ENCODE measurements at regions not wholly inside any gene's neighbourhood (a gene's known extent, or its start where the extent isn't known, plus 50 kb on each side); places are given as distances from the start of the nearest gene placed in this dataset.

DNA sequence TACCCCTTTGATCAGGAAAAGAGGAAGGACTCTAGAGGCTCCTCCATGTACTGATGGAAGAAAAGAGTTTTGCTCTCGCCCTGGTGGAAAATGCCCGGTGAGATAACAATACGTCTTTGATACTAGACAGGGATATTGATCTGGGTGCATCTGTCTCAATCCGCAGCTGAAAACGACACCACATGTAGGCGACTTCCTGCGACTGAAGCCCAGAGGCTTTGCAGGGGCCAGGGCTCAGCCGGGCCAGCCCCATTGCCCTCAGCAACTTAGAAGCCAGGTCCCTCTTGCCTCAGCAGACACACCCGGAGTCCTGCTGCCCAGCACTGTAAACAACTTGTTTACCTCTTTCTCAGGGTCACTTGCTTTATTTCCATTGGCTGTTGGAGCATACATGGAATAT, 409.4 kb downstream of the IRS2 start:
- TF ChIP-seq, protein P1, sequence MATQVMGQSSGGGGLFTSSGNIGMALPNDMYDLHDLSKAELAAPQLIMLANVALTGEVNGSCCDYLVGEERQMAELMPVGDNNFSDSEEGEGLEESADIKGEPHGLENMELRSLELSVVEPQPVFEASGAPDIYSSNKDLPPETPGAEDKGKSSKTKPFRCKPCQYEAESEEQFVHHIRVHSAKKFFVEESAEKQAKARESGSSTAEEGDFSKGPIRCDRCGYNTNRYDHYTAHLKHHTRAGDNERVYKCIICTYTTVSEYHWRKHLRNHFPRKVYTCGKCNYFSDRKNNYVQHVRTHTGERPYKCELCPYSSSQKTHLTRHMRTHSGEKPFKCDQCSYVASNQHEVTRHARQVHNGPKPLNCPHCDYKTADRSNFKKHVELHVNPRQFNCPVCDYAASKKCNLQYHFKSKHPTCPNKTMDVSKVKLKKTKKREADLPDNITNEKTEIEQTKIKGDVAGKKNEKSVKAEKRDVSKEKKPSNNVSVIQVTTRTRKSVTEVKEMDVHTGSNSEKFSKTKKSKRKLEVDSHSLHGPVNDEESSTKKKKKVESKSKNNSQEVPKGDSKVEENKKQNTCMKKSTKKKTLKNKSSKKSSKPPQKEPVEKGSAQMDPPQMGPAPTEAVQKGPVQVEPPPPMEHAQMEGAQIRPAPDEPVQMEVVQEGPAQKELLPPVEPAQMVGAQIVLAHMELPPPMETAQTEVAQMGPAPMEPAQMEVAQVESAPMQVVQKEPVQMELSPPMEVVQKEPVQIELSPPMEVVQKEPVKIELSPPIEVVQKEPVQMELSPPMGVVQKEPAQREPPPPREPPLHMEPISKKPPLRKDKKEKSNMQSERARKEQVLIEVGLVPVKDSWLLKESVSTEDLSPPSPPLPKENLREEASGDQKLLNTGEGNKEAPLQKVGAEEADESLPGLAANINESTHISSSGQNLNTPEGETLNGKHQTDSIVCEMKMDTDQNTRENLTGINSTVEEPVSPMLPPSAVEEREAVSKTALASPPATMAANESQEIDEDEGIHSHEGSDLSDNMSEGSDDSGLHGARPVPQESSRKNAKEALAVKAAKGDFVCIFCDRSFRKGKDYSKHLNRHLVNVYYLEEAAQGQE (IDR thresholded peaks at IDR 0.05; ENCODE audit: insufficient read depth in 1 of 2, low read depth in 2 of 2, low read length in 2 of 2): no peak
- no peak for TF ChIP-seq SIN3A (IDR thresholded peaks at IDR 0.05; ENCODE audit: borderline replicate concordance, insufficient read depth, low read length)

DNA sequence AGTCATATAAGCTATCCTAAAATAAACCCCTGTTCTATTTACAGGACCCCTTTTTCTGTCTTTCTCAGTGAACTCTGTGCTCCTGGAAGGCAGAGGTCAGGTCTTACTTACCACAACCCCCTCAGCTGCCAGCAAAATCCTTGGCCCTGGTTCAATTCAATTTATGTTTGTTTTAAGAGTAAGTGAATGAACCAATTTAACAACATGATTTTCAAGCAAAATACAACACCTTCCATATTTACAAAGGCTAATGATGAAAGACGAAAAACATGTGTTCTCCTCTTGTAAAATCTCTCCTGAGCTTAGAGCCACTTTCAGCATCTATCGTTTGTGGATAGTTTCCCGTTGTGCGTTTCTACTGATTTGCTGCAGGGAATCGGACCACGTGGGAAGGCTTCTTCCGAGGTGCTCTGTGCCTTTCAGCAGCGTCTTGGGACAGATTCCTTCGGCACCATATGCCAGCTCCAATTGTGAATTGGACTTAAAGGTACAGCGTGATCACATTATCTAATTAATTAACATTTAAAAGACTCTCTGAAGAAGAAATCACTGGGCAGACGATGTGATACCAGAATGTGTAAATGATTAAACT, 411.7 kb downstream of the IRS2 start:
- TF ChIP-seq POLR2AphosphoS5 (IDR thresholded peaks at IDR 0.05; ENCODE audit: low read depth, low read length) (no peak), SIN3A (IDR thresholded peaks at IDR 0.05; ENCODE audit: borderline replicate concordance, insufficient read depth, low read length) (no peak), FOXP2 (optimal IDR thresholded peaks at IDR 0.05; ENCODE audit: borderline replicate concordance, extremely low read depth, extremely low read length, insufficient read depth) (no peak), TAF1 (IDR thresholded peaks at IDR 0.05; ENCODE audit: borderline replicate concordance, insufficient read depth, low read length) (no peak)
- TF ChIP-seq, protein P1 (IDR thresholded peaks at IDR 0.05; ENCODE audit: insufficient read depth in 1 of 2, low read depth in 2 of 2, low read length in 2 of 2): no peak

DNA sequence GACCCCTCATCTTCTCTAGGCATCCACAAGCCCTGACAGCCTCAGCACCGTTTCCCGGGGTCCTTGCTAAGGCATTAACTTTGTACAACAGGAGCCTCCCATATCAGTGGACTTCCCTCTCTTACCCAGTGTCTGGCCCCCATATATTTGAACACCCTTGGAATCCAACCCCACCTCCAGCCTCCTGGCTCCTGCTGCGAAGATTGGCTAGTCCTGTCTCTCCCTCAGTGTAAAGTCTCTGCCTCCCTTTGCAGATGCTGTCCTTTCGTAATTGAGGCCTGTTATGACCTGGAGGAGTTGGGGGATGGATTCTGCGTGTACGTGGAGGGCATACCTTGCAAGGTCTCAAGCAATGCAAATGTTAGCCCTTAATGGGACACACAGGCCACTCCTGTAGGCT, 413.7 kb downstream of the IRS2 start:
- TF ChIP-seq SIN3A (IDR thresholded peaks at IDR 0.05; ENCODE audit: borderline replicate concordance, insufficient read depth, low read length) (no peak), TAF1 (IDR thresholded peaks at IDR 0.05; ENCODE audit: borderline replicate concordance, insufficient read depth, low read length) (no peak), POLR2AphosphoS5 (IDR thresholded peaks at IDR 0.05; ENCODE audit: low read depth, low read length) (no peak), FOXP2 (optimal IDR thresholded peaks at IDR 0.05; ENCODE audit: borderline replicate concordance, extremely low read depth, extremely low read length, insufficient read depth) (no peak)
- TF ChIP-seq, protein P1 (IDR thresholded peaks at IDR 0.05; ENCODE audit: insufficient read depth in 1 of 2, low read depth in 2 of 2, low read length in 2 of 2): no peak

DNA sequence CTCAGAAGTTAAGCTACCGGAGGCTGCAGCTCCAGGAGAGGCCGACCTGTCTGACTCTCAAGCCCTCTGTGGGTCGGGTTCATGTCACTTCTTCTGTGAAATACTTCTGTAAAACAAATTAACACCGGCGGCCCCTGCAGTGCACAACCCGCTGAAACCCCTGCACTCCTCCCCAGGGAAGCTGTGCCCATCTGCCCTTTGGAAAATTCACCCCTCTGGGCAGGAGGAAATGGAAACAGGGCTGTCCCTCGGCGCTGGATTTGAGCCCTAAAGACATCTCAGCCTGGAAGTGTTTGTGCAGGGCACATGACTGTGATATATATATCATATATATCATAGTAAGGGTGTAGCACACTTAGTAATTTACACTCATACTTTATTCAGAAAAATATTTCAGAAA, 415.3 kb downstream of the IRS2 start:
- no peak for TF ChIP-seq POLR2AphosphoS5 (IDR thresholded peaks at IDR 0.05; ENCODE audit: low read depth, low read length)
- TF ChIP-seq FOXP2 (optimal IDR thresholded peaks at IDR 0.05; ENCODE audit: borderline replicate concordance, extremely low read depth, extremely low read length, insufficient read depth): no peak
- TF ChIP-seq, protein P1 (IDR thresholded peaks at IDR 0.05; ENCODE audit: insufficient read depth in 1 of 2, low read depth in 2 of 2, low read length in 2 of 2): no peak
- no peak for TF ChIP-seq TAF1 (IDR thresholded peaks at IDR 0.05; ENCODE audit: borderline replicate concordance, insufficient read depth, low read length)
- no peak for TF ChIP-seq SIN3A (IDR thresholded peaks at IDR 0.05; ENCODE audit: borderline replicate concordance, insufficient read depth, low read length)

DNA sequence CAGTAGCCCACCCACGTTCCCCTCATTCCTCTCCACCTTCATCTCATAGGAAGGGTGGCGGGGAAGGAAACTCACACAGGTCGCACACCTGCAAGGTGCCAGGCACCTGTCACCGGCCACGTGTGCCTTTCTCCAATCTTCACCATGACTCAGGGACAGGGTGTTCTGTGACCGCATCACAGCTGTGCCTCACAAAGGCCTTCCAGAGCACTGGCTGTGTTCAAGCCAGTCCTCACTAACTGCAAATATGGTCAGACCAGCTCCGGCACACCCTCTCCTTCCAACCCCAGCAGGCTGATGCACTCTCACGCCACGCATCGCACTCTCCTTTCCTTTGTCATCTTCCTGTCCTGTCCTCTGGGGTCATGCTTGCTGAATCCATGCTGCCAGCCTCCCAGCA, 415.9 kb downstream of the IRS2 start:
- TF ChIP-seq SIN3A (IDR thresholded peaks at IDR 0.05; ENCODE audit: borderline replicate concordance, insufficient read depth, low read length): no peak
- TF ChIP-seq, protein P1 (IDR thresholded peaks at IDR 0.05; ENCODE audit: insufficient read depth in 1 of 2, low read depth in 2 of 2, low read length in 2 of 2): no peak
- TF ChIP-seq POLR2AphosphoS5 (IDR thresholded peaks at IDR 0.05; ENCODE audit: low read depth, low read length): no peak
